Uterus (tissue), 3 donors: ENCODE measurements at regions not wholly inside any gene's neighbourhood (a gene's known extent, or its start where the extent isn't known, plus 50 kb on each side); places are given as distances from the start of the nearest gene placed in this dataset.

ENCODE experiments used
- DNase-seq, 2 donors: peaks; one replicate each; pipeline ENCODE4 v3.0.0-alpha.2; 2019 to 2020
- H3K27ac ChIP-seq, 2 donors: fragments of 200-600 bp; sonication (generic); 1 replicate in 1 of 2; 2 replicates in 1 of 2; pipeline ENCODE4 v1.5.1; 2016 to 2018
- H3K27me3 ChIP-seq, 2 donors: fragments of 200-600 bp; sonication (generic); one replicate each; pipeline ENCODE4 v1.5.1; 2018 to 2019; ENCODE audit warnings: control low read depth in 1 of 2
- H3K36me3 ChIP-seq, 2 donors: fragments of 200-600 bp; sonication (generic); one replicate each; pipeline ENCODE4 v1.5.1; 2019; ENCODE audit warnings: control low read depth in 1 of 2
- H3K4me1 ChIP-seq, 2 donors: fragments of 200-600 bp; sonication (generic); one replicate each; pipeline ENCODE4 v1.5.1; 2018 to 2019; ENCODE audit warnings: control low read depth in 1 of 2
- H3K4me3 ChIP-seq, 2 donors: fragments of 200-600 bp; sonication (generic); 1 replicate in 1 of 2; 2 replicates in 1 of 2; pipeline ENCODE4 v1.5.1; 2018 to 2019; ENCODE audit warnings: mild to moderate bottlenecking in 1 of 2
- H3K9me3 ChIP-seq, 2 donors: fragments of 200-600 bp; sonication (generic); one replicate each; pipeline ENCODE4 v1.5.1; 2019; ENCODE audit warnings: control low read depth in 1 of 2
- POLR2A ChIP-seq, 2 donors: fragments of 450-650 bp; IDR thresholded peaks; one replicate each; pipeline ENCODE4 v1.6.1; 2016; ENCODE audit warnings: antibody characterized with exemption in 2 of 2, mild to moderate bottlenecking in 1 of 2, moderate library complexity in 1 of 2
- intact Hi-C: fragments of 100-400 bp; cut with DNase I; formaldehyde crosslinking; loops from one replicate; pipeline ENCODE4 v1.15.1; 2023; ENCODE audit warnings: low total_unique reads
- TF ChIP-seq, protein P1 (sequence below), 4 experiments: fragments of 200-600 bp in 2 of 4; fragments of 450-650 bp in 2 of 4; sonication (generic) in 2 of 4; IDR thresholded peaks; one replicate each; pipeline ENCODE4 v1.5.1; 2016 to 2019; ENCODE audit warnings: antibody characterized with exemption in 4 of 4, mild to moderate bottlenecking in 2 of 4, moderate library complexity in 1 of 4
- donor health status: DM: yes; HTN: yes; CAD: no.

DNA sequence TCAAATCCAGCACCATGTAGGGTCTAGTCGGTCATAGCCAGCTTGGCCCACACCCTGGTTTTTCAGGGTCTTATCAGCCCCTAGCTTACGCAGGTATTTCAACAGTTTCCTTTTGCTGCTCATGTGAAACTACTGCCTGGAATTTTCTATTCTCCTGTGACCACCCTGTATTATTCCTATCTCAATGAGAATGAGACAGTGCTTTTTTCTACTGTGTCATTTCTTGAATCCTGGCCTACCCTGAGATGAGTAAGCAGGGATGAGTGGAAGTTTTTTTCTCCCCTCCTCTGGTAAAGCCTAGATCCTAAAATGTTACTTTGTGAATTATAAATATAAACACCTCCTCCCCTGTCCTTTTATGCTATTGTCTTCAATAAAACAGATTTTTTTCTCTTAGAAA lies 62.7 kb upstream of the ARID2 start:
- Histone ChIP-seq H3K4me3 (no peak overlapping the region), H3K36me3 (no peaks in the 10 kb centered on the region), H3K9me3 (no peaks in the 10 kb centered on the region), H3K4me1 (no peaks in the 10 kb centered on the region), H3K27ac (no peak overlapping the region), H3K27me3 (no peaks in the 10 kb centered on the region)
- no peak for DNase-seq
- intact Hi-C loops, result no loop called here
- TF ChIP-seq POLR2A (IDR thresholded peaks at IDR 0.05), result no peak
- TF ChIP-seq, protein P1, sequence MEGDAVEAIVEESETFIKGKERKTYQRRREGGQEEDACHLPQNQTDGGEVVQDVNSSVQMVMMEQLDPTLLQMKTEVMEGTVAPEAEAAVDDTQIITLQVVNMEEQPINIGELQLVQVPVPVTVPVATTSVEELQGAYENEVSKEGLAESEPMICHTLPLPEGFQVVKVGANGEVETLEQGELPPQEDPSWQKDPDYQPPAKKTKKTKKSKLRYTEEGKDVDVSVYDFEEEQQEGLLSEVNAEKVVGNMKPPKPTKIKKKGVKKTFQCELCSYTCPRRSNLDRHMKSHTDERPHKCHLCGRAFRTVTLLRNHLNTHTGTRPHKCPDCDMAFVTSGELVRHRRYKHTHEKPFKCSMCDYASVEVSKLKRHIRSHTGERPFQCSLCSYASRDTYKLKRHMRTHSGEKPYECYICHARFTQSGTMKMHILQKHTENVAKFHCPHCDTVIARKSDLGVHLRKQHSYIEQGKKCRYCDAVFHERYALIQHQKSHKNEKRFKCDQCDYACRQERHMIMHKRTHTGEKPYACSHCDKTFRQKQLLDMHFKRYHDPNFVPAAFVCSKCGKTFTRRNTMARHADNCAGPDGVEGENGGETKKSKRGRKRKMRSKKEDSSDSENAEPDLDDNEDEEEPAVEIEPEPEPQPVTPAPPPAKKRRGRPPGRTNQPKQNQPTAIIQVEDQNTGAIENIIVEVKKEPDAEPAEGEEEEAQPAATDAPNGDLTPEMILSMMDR (IDR thresholded peaks at IDR 0.05), result no peak

DNA sequence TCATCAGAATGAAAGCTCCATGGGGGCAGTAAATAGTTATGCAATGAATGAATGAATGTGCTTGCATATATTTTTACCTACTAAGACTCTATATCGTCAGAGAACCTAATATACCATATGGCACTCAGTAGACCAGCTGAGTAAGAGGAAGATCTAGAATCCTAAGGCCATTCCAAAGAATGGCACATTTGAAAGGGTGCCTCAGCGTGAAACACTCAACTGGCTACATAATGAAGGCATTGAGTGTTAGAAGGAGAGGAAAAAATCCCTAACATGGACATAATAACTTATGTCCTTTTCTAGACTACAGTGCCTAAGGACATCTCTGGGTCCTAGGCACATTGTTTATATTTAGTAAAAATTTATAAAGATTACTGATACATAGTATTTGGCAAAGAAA lies 61.7 kb upstream of the ARID2 start:
- intact Hi-C loops, result no loop called here
- Histone ChIP-seq H3K36me3 (no peaks in the 10 kb centered on the region), H3K9me3 (no peaks in the 10 kb centered on the region), H3K4me1 (no peaks in the 10 kb centered on the region), H3K27me3 (no peaks in the 10 kb centered on the region), H3K4me3 (no peak overlapping the region), H3K27ac (no peak overlapping the region)
- TF ChIP-seq, protein P1 (IDR thresholded peaks at IDR 0.05), result no peak
- TF ChIP-seq POLR2A (IDR thresholded peaks at IDR 0.05), result no peak
- no peak for DNase-seq

DNA sequence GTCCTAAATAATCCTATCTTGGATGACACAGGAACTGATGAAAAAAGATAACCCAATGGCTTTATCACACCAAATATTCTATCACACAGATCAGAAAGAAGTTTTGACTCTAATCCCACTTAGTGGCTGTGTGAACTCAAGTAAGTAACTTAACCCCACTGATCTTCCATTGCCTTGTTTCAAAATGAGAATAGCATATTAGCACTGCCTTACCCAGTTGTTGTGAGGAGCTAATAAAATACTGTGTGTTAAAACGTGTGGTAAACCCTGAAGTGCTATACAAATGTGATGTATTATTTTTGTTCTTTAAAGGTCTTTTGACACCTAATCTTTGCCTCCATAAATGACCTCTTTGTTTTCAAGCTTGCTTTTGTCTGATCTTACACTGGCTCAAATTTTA lies 60.9 kb upstream of the ARID2 start:
- Histone ChIP-seq H3K9me3 (no peaks in the 10 kb centered on the region), H3K27ac (no peak overlapping the region), H3K4me1 (no peaks in the 10 kb centered on the region), H3K27me3 (no peaks in the 10 kb centered on the region), H3K36me3 (no peaks in the 10 kb centered on the region), H3K4me3 (no peak overlapping the region)
- TF ChIP-seq, protein P1 (IDR thresholded peaks at IDR 0.05), result no peak
- TF ChIP-seq POLR2A (IDR thresholded peaks at IDR 0.05), result no peak
- intact Hi-C loops, result no loop called here
- DNase-seq, result no peak

DNA sequence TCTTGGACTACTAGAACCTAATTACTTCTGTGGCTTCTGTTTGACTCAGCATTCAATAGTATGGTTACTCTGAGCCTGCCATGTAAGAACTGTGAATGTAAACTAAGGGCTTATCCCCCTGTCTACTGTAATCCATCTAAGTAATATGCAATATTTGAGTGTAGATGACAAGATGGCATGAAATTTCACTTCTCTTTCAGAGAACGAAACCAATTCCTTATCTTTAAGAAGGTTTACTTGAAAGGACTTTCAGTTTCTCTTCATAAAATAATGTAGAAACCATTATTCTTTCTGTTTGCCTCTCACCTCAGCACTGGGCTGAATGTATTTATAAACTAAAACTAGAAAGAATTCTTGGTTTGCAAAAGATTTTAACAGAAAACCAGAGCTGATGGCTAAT lies 60.4 kb upstream of the ARID2 start:
- DNase-seq, result no peak
- TF ChIP-seq POLR2A (IDR thresholded peaks at IDR 0.05), result no peak
- TF ChIP-seq, protein P1 (IDR thresholded peaks at IDR 0.05), result no peak
- no peaks in the 10 kb centered on the region for H3K9me3 ChIP-seq
- H3K4me3 ChIP-seq, result no peak overlapping the region
- intact Hi-C loops, result no loop called here
- H3K4me1 ChIP-seq, result no peaks in the 10 kb centered on the region
- no peaks in the 10 kb centered on the region for H3K27me3 ChIP-seq
- H3K36me3 ChIP-seq, result no peaks in the 10 kb centered on the region
- no peak overlapping the region for H3K27ac ChIP-seq

DNA sequence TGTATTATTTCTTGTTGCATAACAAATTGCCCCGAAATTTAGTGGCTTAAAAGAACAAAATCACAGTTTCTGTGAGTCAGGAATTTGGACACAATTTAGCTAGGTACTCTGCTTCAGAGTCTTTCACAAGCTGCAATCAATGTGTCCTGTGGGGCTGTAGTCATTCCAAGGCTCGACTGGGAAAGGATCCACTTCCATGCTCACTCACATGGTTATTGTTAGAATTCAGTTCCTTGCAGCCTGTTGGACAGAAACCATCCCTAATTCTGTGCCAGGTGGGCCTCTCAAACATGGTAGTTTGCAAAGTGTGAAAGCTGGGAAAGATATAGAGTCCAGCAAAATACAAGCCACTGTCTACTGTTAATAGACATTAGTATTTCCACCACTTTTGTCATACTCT lies 59.7 kb upstream of the ARID2 start:
- Histone ChIP-seq H3K4me3 (no peak overlapping the region), H3K27ac (peak overlapping the region in 1 of 2 donors; percentile 24), H3K9me3 (no peaks in the 10 kb centered on the region), H3K36me3 (no peaks in the 10 kb centered on the region), H3K27me3 (no peaks in the 10 kb centered on the region), H3K4me1 (no peaks in the 10 kb centered on the region)
- TF ChIP-seq POLR2A (IDR thresholded peaks at IDR 0.05), result no peak
- TF ChIP-seq, protein P1 (IDR thresholded peaks at IDR 0.05), result no peak
- DNase-seq, result no peak
- intact Hi-C loops, result no loop called here
